ENCODE measurements at regions not wholly inside any gene's neighbourhood (a gene's known extent, or its start where the extent isn't known, plus 50 kb on each side); places are given as distances from the start of the nearest gene placed in this dataset.
"Not testable (repeated sequence)": the region's sequence is repeated elsewhere in the genome, so short reads cannot be mapped to it uniquely, and the experiment has no call there.

DNA sequence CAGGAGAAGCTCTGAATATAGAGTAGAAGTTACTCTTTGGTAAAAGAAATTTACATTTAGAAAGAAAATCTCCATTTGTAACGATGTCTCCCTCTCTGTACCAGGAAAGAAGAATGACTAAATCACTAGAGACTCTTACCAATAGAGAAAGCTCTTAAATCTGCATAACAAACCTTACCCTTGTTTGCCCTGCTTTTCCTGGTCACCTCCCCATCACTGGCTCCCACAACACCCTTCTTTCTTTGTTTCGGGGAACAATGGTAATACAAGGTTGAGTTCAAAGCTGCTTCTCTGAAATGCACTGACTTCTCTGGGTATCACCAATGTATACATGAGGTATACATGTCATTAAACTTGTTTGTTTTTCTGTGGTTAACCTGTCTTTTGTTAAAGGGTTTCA, 351.1 kb upstream of the FLRT2 start:
- no peak overlapping the region for H3K27ac ChIP-seq (ENCODE audit: low read depth in 1 of 2, low read length in 2 of 2)
- no peaks in the 10 kb centered on the region for H3K4me1 ChIP-seq (ENCODE audit: control insufficient read depth in 1 of 2, insufficient read depth in 2 of 2, low read length in 2 of 2)
- ATAC-seq (ENCODE audit: low FRiP score) (no peak), DNase-seq (no peak)
- intact Hi-C loops (cut with DNase I), result no loop called here
- H3K27me3 ChIP-seq (ENCODE audit: control insufficient read depth in 1 of 2, insufficient read depth in 2 of 2, low read length in 1 of 2), result no peaks in the 10 kb centered on the region
- no peak overlapping the region for H3K4me3 ChIP-seq (ENCODE audit: low read length in 2 of 2)
- peaks cover 2% of the 10 kb centered on the region for H3K9me3 ChIP-seq (ENCODE audit: control insufficient read depth, low read length)
- H3K36me3 ChIP-seq (ENCODE audit: control insufficient read depth in 1 of 2, insufficient read depth in 2 of 2, low read length in 1 of 2), result no peaks in the 10 kb centered on the region
- WGBS, 2 donors, result 88 to 92% methylated on average over 2 of the region's 2 CpGs

- intact Hi-C loops (cut with DNase I), result no loop called here
- Histone ChIP-seq H3K4me3 (ENCODE audit: low read length in 2 of 2) (no peak overlapping the region), H3K4me1 (ENCODE audit: control insufficient read depth in 1 of 2, insufficient read depth in 2 of 2, low read length in 2 of 2) (no peaks in the 10 kb centered on the region), H3K27me3 (ENCODE audit: control insufficient read depth in 1 of 2, insufficient read depth in 2 of 2, low read length in 1 of 2) (no peaks in the 10 kb centered on the region), H3K36me3 (ENCODE audit: control insufficient read depth in 1 of 2, insufficient read depth in 2 of 2, low read length in 1 of 2) (no peaks in the 10 kb centered on the region), H3K9me3 (ENCODE audit: control insufficient read depth, low read length) (peaks cover 2% of the 10 kb centered on the region), H3K27ac (ENCODE audit: low read depth in 1 of 2, low read length in 2 of 2) (no peak overlapping the region)
- DNase-seq, result no peak
- no peak for ATAC-seq (ENCODE audit: low FRiP score)
- WGBS, 2 donors, result 85 to 86% methylated on average over 1 of the region's 1 CpG
These were observed 349.1 kb upstream of the FLRT2 start for GRCh38 chr14:85180876-85181275.

- Histone ChIP-seq H3K4me3 (ENCODE audit: low read length in 2 of 2) (no peak overlapping the region), H3K27me3 (ENCODE audit: control insufficient read depth in 1 of 2, insufficient read depth in 2 of 2, low read length in 1 of 2) (no peaks in the 10 kb centered on the region), H3K4me1 (ENCODE audit: control insufficient read depth in 1 of 2, insufficient read depth in 2 of 2, low read length in 2 of 2) (no peaks in the 10 kb centered on the region), H3K27ac (ENCODE audit: low read depth in 1 of 2, low read length in 2 of 2) (no peak overlapping the region), H3K36me3 (ENCODE audit: control insufficient read depth in 1 of 2, insufficient read depth in 2 of 2, low read length in 1 of 2) (no peaks in the 10 kb centered on the region), H3K9me3 (ENCODE audit: control insufficient read depth, low read length) (peaks cover 2% of the 10 kb centered on the region)
- DNase-seq, result no peak
- intact Hi-C loops (cut with DNase I), result no loop called here
- 18 to 20% methylated on average over 4 of the region's 4 CpGs for WGBS, 2 donors
- no peak for ATAC-seq (ENCODE audit: low FRiP score)
These were observed 347.7 kb upstream of the FLRT2 start for GRCh38 chr14:85182282-85182681.

DNA sequence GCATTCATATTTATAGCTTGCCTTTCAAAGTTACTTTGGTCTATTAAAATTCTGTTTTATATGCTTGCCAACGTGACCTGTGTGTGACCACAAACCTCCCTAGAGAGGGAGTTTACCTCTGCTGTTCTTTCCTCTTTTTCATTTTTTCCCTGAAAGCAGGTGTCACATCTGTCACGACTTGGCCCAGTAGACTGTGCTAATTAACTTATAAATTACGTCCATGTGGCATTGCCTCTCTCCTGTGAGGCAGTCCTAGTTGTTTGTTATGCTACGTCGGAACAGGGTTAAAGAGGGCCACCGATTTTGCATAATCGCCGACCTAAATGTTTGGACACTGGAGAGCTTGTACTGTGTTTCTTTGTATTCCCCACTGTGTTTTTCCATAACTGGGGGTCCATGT, 343.9 kb upstream of the FLRT2 start:
- no peak for DNase-seq
- no peak for ATAC-seq (ENCODE audit: low FRiP score)
- Histone ChIP-seq H3K27ac (ENCODE audit: low read depth in 1 of 2, low read length in 2 of 2) (no peak overlapping the region), H3K4me3 (ENCODE audit: low read length in 2 of 2) (no peak overlapping the region), H3K27me3 (ENCODE audit: control insufficient read depth in 1 of 2, insufficient read depth in 2 of 2, low read length in 1 of 2) (peaks cover 0 to 2% of the 10 kb centered on the region in 2 donors), H3K36me3 (ENCODE audit: control insufficient read depth in 1 of 2, insufficient read depth in 2 of 2, low read length in 1 of 2) (no peaks in the 10 kb centered on the region), H3K4me1 (ENCODE audit: control insufficient read depth in 1 of 2, insufficient read depth in 2 of 2, low read length in 2 of 2) (no peaks in the 10 kb centered on the region), H3K9me3 (ENCODE audit: control insufficient read depth, low read length) (peaks cover 2% of the 10 kb centered on the region)
- intact Hi-C loops (cut with DNase I), result no loop called here
- WGBS, 2 donors, result 75 to 81% methylated on average over 8 of the region's 8 CpGs

DNA sequence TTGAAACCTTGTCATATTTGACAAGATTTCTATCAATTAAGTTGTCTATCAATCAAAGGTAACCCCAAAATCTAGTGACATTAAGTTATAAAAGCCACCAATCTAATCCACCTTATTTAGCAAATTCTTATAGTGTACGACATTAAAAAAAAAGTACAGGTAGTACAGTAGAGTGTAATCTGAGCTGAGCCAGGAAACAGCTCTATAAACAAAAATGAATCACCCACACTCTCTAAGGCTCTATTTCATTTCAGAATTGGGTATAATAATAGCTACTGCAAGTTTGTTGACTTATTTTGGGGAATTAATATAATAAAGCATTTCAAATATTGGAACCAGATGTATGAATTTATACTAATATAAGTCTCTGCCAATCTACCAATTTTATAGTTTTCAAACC, 342.4 kb upstream of the FLRT2 start:
- 50 to 63% methylated on average over 1 of the region's 1 CpG for WGBS, 2 donors
- DNase-seq (no peak), ATAC-seq (ENCODE audit: low FRiP score) (no peak)
- Histone ChIP-seq H3K4me3 (ENCODE audit: low read length in 2 of 2) (no peak overlapping the region), H3K27me3 (ENCODE audit: control insufficient read depth in 1 of 2, insufficient read depth in 2 of 2, low read length in 1 of 2) (peaks cover 0 to 2% of the 10 kb centered on the region in 2 donors), H3K4me1 (ENCODE audit: control insufficient read depth in 1 of 2, insufficient read depth in 2 of 2, low read length in 2 of 2) (no peaks in the 10 kb centered on the region), H3K9me3 (ENCODE audit: control insufficient read depth, low read length) (peaks cover 2% of the 10 kb centered on the region), H3K27ac (ENCODE audit: low read depth in 1 of 2, low read length in 2 of 2) (no peak overlapping the region), H3K36me3 (ENCODE audit: control insufficient read depth in 1 of 2, insufficient read depth in 2 of 2, low read length in 1 of 2) (no peaks in the 10 kb centered on the region)
- intact Hi-C loops (cut with DNase I), result no loop called here

DNA sequence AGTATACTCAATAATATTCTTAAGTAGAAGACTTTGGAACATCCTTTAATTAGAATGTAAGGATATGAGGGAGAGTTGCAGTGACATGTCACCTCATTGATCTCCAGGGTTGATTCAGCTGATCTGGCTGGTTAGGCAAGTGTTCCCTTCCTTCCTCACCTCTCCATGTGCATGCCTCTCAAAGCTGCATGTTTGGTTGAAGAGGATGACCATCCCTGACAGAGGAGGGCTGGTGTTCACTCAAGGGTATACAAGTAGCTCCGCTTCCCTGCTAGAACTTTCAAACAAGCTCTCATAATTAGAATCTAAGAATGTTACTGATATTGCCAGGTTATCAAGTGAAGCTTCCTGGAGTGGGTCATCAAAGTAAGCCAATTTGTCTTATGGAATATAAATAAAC, 341.1 kb upstream of the FLRT2 start:
- H3K4me1 ChIP-seq (ENCODE audit: control insufficient read depth in 1 of 2, insufficient read depth in 2 of 2, low read length in 2 of 2), result no peaks in the 10 kb centered on the region
- ATAC-seq (ENCODE audit: low FRiP score) (no peak), DNase-seq (no peak)
- intact Hi-C loops (cut with DNase I), result no loop called here
- H3K9me3 ChIP-seq (ENCODE audit: control insufficient read depth, low read length), result peaks cover 2% of the 10 kb centered on the region
- H3K27ac ChIP-seq (ENCODE audit: low read depth in 1 of 2, low read length in 2 of 2), result no peak overlapping the region
- peaks cover 0 to 2% of the 10 kb centered on the region in 2 donors for H3K27me3 ChIP-seq (ENCODE audit: control insufficient read depth in 1 of 2, insufficient read depth in 2 of 2, low read length in 1 of 2)
- no peaks in the 10 kb centered on the region for H3K36me3 ChIP-seq (ENCODE audit: control insufficient read depth in 1 of 2, insufficient read depth in 2 of 2, low read length in 1 of 2)
- no peak overlapping the region for H3K4me3 ChIP-seq (ENCODE audit: low read length in 2 of 2)
- 91 to 98% methylated on average over 1 of the region's 1 CpG for WGBS, 2 donors

GRCh38 chr14:85189253-85189652, 340.7 kb upstream of the FLRT2 start:
- H3K36me3 ChIP-seq (ENCODE audit: control insufficient read depth in 1 of 2, insufficient read depth in 2 of 2, low read length in 1 of 2); ATAC-seq (ENCODE audit: low FRiP score); H3K27me3 ChIP-seq (ENCODE audit: control insufficient read depth in 1 of 2, insufficient read depth in 2 of 2, low read length in 1 of 2); H3K4me3 ChIP-seq (ENCODE audit: low read length in 2 of 2); H3K27ac ChIP-seq (ENCODE audit: low read depth in 1 of 2, low read length in 2 of 2); H3K9me3 ChIP-seq (ENCODE audit: control insufficient read depth, low read length); H3K4me1 ChIP-seq (ENCODE audit: control insufficient read depth in 1 of 2, insufficient read depth in 2 of 2, low read length in 2 of 2); intact Hi-C loops (cut with DNase I); DNase-seq: not testable (repeated sequence)
- WGBS, 2 donors, result 71 to 72% methylated on average over 6 of the region's 6 CpGs

DNA sequence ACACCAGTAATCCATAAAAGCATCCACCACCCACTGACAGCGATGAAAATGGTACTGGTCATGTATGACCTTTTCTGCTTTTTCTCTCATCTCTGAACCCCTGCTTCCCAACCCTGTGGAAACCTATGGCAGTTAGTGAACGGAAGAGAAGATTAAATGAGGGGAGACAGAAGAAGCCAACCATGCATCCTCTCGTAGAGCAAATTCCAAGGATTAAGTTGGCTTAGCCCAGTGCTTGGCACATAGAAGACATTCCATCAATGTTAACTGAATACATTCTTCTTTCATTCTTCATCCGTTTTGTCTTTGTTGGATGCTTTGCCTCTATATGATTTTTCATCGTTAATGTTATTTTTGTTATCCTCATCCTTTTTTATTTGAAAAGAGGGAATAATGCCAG, 339.7 kb upstream of the FLRT2 start:
- ATAC-seq (ENCODE audit: low FRiP score) (no peak), DNase-seq (no peak)
- 69 to 78% methylated on average over 5 of the region's 5 CpGs for WGBS, 2 donors
- no peak overlapping the region for H3K4me3 ChIP-seq (ENCODE audit: low read length in 2 of 2)
- no peak overlapping the region for H3K27ac ChIP-seq (ENCODE audit: low read depth in 1 of 2, low read length in 2 of 2)
- no peaks in the 10 kb centered on the region for H3K36me3 ChIP-seq (ENCODE audit: control insufficient read depth in 1 of 2, insufficient read depth in 2 of 2, low read length in 1 of 2)
- intact Hi-C loops (cut with DNase I), result loop anchor here (10.0 kb wide), 2 partner anchors 335 to 345 kb away; partner anchors contain the start of gene FLRT2 (in 1 of the 2)
- H3K27me3 ChIP-seq (ENCODE audit: control insufficient read depth in 1 of 2, insufficient read depth in 2 of 2, low read length in 1 of 2), result peaks cover 0 to 2% of the 10 kb centered on the region in 2 donors
- H3K4me1 ChIP-seq (ENCODE audit: control insufficient read depth in 1 of 2, insufficient read depth in 2 of 2, low read length in 2 of 2), result no peaks in the 10 kb centered on the region
- H3K9me3 ChIP-seq (ENCODE audit: control insufficient read depth, low read length), result peaks cover 2% of the 10 kb centered on the region

- peaks cover 2% of the 10 kb centered on the region for H3K9me3 ChIP-seq (ENCODE audit: control insufficient read depth, low read length)
- ATAC-seq (ENCODE audit: low FRiP score), result no peak
- peaks cover 0 to 2% of the 10 kb centered on the region in 2 donors for H3K27me3 ChIP-seq (ENCODE audit: control insufficient read depth in 1 of 2, insufficient read depth in 2 of 2, low read length in 1 of 2)
- intact Hi-C loops (cut with DNase I), result loop anchor here (10.0 kb wide), 2 partner anchors 333 to 343 kb away; partner anchors contain the start of gene FLRT2 (in 1 of the 2)
- no peaks in the 10 kb centered on the region for H3K36me3 ChIP-seq (ENCODE audit: control insufficient read depth in 1 of 2, insufficient read depth in 2 of 2, low read length in 1 of 2)
- H3K27ac ChIP-seq (ENCODE audit: low read depth in 1 of 2, low read length in 2 of 2), result no peak overlapping the region
- no peak overlapping the region for H3K4me3 ChIP-seq (ENCODE audit: low read length in 2 of 2)
- no peak for DNase-seq
- H3K4me1 ChIP-seq (ENCODE audit: control insufficient read depth in 1 of 2, insufficient read depth in 2 of 2, low read length in 2 of 2), result no peaks in the 10 kb centered on the region
These were observed 338.0 kb upstream of the FLRT2 start for GRCh38 chr14:85191986-85192385.

Data from aorta (tissue), 5 donors.